Mammary epithelial cell (primary cell): ENCODE measurements at regions not wholly inside any gene's neighbourhood (a gene's known extent, or its start where the extent isn't known, plus 50 kb on each side); places are given as distances from the start of the nearest gene placed in this dataset.

Source experiments
- EZH2 ChIP-seq: IDR thresholded peaks from 2 replicates; pipeline ENCODE4 v1.6.1; 2012; ENCODE audit warnings: low read length, inconsistent platforms, borderline replicate concordance
- TF ChIP-seq, protein P1 (sequence below), 2 donors: IDR thresholded peaks in 1 of 2; conservative IDR thresholded peaks in 1 of 2; 2 replicates each; pipeline ENCODE4 v1.5.1; 2011 to 2012; ENCODE audit warnings: inconsistent platforms in 2 of 2, low read length in 2 of 2, mild to moderate bottlenecking in 2 of 2, control low read depth in 1 of 2, low read depth in 1 of 2; ENCODE audit not compliant: insufficient read depth in 1 of 2; ENCODE audit errors: extremely low read depth in 1 of 2

DNA sequence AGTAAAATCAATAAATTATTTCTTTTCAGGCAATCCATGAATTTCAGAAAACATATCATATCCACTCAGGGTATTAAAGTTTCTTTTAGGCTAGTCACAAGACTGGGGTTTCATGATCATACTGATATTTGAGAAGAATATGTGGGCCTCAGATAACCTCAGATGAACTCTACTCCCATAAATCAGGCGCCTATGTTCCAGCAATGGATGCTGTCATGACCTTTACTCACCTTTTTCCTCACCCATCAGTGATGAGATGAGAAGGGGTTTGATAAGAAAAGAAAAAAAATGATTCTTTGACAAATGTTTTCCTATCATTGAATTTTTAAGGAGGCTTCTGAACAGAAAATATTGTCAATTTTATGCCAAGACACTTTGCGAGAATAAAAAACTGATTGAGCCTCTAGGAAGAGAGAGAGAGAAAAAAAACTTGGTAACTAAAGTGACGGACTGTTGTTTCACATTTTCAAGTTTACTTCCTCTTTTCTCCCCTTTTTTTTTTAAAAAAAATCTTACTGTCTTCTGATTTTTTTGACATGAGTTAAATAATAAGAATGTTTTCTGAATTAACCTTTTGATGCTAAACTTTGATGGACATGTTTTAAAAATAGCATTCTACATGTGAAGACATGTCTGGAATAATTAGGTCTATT lies 309.1 kb upstream of the MAP2 start:
- TF ChIP-seq, protein P1, sequence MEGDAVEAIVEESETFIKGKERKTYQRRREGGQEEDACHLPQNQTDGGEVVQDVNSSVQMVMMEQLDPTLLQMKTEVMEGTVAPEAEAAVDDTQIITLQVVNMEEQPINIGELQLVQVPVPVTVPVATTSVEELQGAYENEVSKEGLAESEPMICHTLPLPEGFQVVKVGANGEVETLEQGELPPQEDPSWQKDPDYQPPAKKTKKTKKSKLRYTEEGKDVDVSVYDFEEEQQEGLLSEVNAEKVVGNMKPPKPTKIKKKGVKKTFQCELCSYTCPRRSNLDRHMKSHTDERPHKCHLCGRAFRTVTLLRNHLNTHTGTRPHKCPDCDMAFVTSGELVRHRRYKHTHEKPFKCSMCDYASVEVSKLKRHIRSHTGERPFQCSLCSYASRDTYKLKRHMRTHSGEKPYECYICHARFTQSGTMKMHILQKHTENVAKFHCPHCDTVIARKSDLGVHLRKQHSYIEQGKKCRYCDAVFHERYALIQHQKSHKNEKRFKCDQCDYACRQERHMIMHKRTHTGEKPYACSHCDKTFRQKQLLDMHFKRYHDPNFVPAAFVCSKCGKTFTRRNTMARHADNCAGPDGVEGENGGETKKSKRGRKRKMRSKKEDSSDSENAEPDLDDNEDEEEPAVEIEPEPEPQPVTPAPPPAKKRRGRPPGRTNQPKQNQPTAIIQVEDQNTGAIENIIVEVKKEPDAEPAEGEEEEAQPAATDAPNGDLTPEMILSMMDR (conservative IDR thresholded peaks at IDR 0.05 in 1 of 2, IDR thresholded peaks at IDR 0.05 in 1 of 2; ENCODE audit: extremely low read depth in 1 of 2, insufficient read depth in 1 of 2, low read depth in 1 of 2, low read length in 2 of 2) = no peak
- no peak for TF ChIP-seq EZH2
